Neural progenitor cell (in vitro differentiated cells): ENCODE measurements at regions not wholly inside any gene's neighbourhood (a gene's known extent, or its start where the extent isn't known, plus 50 kb on each side); places are given as distances from the start of the nearest gene placed in this dataset.

Source experiments
- CTCF ChIP-seq: fragments of 200-600 bp; sonication (generic); IDR thresholded peaks from 2 replicates; pipeline ENCODE4 v1.5.1; 2017; ENCODE audit warnings: antibody characterized with exemption, mild to moderate bottlenecking
- EZH2 ChIP-seq: fragments of 200-600 bp; sonication (generic); IDR thresholded peaks from 2 replicates; pipeline ENCODE4 v1.6.1; 2017; ENCODE audit warnings: antibody characterized with exemption, mild to moderate bottlenecking, moderate library complexity

- TF ChIP-seq CTCF (no peak), EZH2 (no peak)
Observed at GRCh38 chr2:19806591-19806990, 95.2 kb downstream of the TTC32 start.
